ENCODE measurements at regions not wholly inside any gene's neighbourhood (a gene's known extent, or its start where the extent isn't known, plus 50 kb on each side); places are given as distances from the start of the nearest gene placed in this dataset.

GRCh38 chr7:42493436-42494198, 256.6 kb upstream of the GLI3 start:
- peak; percentile 35 for DNase-seq (ENCODE audit: low read depth, low spot score)

- no peak for DNase-seq (ENCODE audit: low read depth, low spot score)
Measured at GRCh38 chr7:42492920-42493319, 255.9 kb upstream of the GLI3 start.

GRCh38 chr7:42491106-42491505, 254.1 kb upstream of the GLI3 start:
- no peak for DNase-seq (ENCODE audit: low read depth, low spot score)

- DNase-seq (ENCODE audit: low read depth, low spot score), result no peak
Measured at GRCh38 chr7:42489299-42489698, 252.3 kb upstream of the GLI3 start.

GRCh38 chr7:42485301-42485766, 248.3 kb upstream of the GLI3 start:
- no peak for DNase-seq (ENCODE audit: low read depth, low spot score)

- DNase-seq (ENCODE audit: low read depth, low spot score), result no peak
Measured at GRCh38 chr7:42483886-42484285, 246.9 kb upstream of the GLI3 start.

GRCh38 chr7:42479816-42480633, 243.0 kb upstream of the GLI3 start:
- no peak for DNase-seq (ENCODE audit: low read depth, low spot score)

- no peak for DNase-seq (ENCODE audit: low read depth, low spot score)
Measured at GRCh38 chr7:42479452-42479815, 242.4 kb upstream of the GLI3 start.

GRCh38 chr7:42478717-42479116, 241.7 kb upstream of the GLI3 start:
- no peak for DNase-seq (ENCODE audit: low read depth, low spot score)

GRCh38 chr7:42476255-42476654, 239.2 kb upstream of the GLI3 start:
- no peak for DNase-seq (ENCODE audit: low read depth, low spot score)

- DNase-seq (ENCODE audit: low read depth, low spot score), result no peak
Measured at GRCh38 chr7:42475082-42475481, 238.1 kb upstream of the GLI3 start.

GRCh38 chr7:42473099-42473498, 236.1 kb upstream of the GLI3 start:
- no peak for DNase-seq (ENCODE audit: low read depth, low spot score)

GRCh38 chr7:42471573-42472174, 234.7 kb upstream of the GLI3 start:
- DNase-seq (ENCODE audit: low read depth, low spot score), result no peak

GRCh38 chr7:42469341-42469740, 232.3 kb upstream of the GLI3 start:
- no peak for DNase-seq (ENCODE audit: low read depth, low spot score)

- DNase-seq (ENCODE audit: low read depth, low spot score), result no peak
Measured at GRCh38 chr7:42468471-42468870, 231.5 kb upstream of the GLI3 start.

GRCh38 chr7:42461537-42461936, 224.5 kb upstream of the GLI3 start:
- no peak for DNase-seq (ENCODE audit: low read depth, low spot score)

- no peak for DNase-seq (ENCODE audit: low read depth, low spot score)
Measured at GRCh38 chr7:42460933-42461332, 223.9 kb upstream of the GLI3 start.

- no peak for DNase-seq (ENCODE audit: low read depth, low spot score)
Measured at GRCh38 chr7:42460148-42460547, 223.1 kb upstream of the GLI3 start.

- DNase-seq (ENCODE audit: low read depth, low spot score), result no peak
Measured at GRCh38 chr7:42457663-42458062, 220.7 kb upstream of the GLI3 start.

GRCh38 chr7:42456756-42457276, 219.8 kb upstream of the GLI3 start:
- no peak for DNase-seq (ENCODE audit: low read depth, low spot score)

- DNase-seq (ENCODE audit: low read depth, low spot score), result no peak
Measured at GRCh38 chr7:42456267-42456666, 219.3 kb upstream of the GLI3 start.

GRCh38 chr7:42453931-42454361, 216.9 kb upstream of the GLI3 start:
- no peak for DNase-seq (ENCODE audit: low read depth, low spot score)

Measured in smooth muscle cell of the brain vasculature (primary cell).